ENCODE measurements at regions not wholly inside any gene's neighbourhood (a gene's known extent, or its start where the extent isn't known, plus 50 kb on each side); places are given as distances from the start of the nearest gene placed in this dataset.

DNA sequence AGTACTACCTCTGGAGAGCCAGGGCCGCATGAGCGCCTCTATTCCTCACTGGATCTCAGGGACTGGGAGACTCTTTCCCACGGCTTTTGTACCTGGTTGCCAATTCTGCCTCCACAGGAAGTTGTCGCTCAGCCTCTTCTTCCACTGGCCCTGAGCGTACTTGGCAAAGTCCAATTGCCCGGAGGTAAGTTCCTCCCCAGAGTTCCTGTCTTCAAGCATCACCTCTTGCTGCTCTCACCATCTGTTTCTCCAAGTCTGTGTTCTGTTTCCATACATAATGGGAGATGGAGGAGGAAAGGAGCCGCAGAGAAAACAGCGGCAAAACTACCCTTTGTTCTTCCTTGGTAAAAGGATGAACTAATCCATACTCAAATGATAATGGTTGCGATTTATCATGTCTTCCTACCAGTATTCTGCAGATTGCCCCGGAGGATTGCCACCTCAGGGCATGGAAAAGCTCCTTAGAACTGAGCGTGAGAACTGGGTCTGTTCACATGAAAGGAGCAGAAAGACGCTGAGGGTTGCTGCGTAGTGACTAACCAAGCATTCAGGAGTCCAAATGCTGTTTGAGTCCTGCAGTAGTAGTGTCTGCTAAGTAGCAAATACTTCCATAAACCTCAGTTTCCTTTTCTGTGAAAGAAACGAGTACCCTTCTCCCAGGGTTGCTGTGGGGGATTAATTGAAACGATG is 170.2 kb upstream of the GLI3 start:
- TF ChIP-seq, protein P1, sequence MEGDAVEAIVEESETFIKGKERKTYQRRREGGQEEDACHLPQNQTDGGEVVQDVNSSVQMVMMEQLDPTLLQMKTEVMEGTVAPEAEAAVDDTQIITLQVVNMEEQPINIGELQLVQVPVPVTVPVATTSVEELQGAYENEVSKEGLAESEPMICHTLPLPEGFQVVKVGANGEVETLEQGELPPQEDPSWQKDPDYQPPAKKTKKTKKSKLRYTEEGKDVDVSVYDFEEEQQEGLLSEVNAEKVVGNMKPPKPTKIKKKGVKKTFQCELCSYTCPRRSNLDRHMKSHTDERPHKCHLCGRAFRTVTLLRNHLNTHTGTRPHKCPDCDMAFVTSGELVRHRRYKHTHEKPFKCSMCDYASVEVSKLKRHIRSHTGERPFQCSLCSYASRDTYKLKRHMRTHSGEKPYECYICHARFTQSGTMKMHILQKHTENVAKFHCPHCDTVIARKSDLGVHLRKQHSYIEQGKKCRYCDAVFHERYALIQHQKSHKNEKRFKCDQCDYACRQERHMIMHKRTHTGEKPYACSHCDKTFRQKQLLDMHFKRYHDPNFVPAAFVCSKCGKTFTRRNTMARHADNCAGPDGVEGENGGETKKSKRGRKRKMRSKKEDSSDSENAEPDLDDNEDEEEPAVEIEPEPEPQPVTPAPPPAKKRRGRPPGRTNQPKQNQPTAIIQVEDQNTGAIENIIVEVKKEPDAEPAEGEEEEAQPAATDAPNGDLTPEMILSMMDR (IDR thresholded peaks at IDR 0.05), result no peak
- TF ChIP-seq TCF7L2 (IDR thresholded peaks at IDR 0.05; ENCODE audit: low read depth, low read length) (no peak), SIN3A (IDR thresholded peaks at IDR 0.05; ENCODE audit: borderline replicate concordance, insufficient read depth, low read depth, low read length) (no peak), POLR2AphosphoS5 (IDR thresholded peaks at IDR 0.05; ENCODE audit: low read depth, low read length) (no peak)
- TF ChIP-seq, protein P2, sequence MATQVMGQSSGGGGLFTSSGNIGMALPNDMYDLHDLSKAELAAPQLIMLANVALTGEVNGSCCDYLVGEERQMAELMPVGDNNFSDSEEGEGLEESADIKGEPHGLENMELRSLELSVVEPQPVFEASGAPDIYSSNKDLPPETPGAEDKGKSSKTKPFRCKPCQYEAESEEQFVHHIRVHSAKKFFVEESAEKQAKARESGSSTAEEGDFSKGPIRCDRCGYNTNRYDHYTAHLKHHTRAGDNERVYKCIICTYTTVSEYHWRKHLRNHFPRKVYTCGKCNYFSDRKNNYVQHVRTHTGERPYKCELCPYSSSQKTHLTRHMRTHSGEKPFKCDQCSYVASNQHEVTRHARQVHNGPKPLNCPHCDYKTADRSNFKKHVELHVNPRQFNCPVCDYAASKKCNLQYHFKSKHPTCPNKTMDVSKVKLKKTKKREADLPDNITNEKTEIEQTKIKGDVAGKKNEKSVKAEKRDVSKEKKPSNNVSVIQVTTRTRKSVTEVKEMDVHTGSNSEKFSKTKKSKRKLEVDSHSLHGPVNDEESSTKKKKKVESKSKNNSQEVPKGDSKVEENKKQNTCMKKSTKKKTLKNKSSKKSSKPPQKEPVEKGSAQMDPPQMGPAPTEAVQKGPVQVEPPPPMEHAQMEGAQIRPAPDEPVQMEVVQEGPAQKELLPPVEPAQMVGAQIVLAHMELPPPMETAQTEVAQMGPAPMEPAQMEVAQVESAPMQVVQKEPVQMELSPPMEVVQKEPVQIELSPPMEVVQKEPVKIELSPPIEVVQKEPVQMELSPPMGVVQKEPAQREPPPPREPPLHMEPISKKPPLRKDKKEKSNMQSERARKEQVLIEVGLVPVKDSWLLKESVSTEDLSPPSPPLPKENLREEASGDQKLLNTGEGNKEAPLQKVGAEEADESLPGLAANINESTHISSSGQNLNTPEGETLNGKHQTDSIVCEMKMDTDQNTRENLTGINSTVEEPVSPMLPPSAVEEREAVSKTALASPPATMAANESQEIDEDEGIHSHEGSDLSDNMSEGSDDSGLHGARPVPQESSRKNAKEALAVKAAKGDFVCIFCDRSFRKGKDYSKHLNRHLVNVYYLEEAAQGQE (IDR thresholded peaks at IDR 0.05; ENCODE audit: insufficient read depth in 1 of 2, low read depth in 2 of 2, low read length in 1 of 2), result no peak
- POLR2A ChIA-PET, result no interaction called here

DNA sequence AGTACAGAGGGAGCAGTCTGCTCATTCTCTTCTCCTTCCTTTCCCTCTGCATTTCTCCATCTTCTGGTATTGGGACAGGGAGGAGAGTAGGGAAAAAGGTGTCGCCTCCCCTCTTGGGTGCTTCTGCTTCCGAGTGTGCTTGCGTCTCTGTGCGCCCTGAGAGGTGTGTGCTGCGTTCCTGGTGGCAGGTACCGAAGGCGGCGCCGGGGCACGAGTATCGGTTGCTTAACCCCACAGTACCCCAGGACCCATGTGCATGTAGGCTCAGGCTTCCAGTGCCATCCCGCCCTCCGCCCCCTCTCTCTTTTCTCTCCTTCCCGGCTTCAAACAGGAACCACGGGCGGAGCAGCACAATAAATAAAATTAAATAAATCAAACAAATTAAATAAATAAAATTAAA is 169.3 kb upstream of the GLI3 start:
- intact Hi-C loops (cut with micrococcal nuclease; ENCODE audit: unreplicated experiment), result no loop called here
- no peak overlapping the region for H3K27ac ChIP-seq (ENCODE audit: low read length)
- BruUV-seq (replicated peaks), result no TSS peak
- ChIA-PET POLR2A (no interaction called here), CTCF (no interaction called here)
- H3K27me3 ChIP-seq (ENCODE audit: control insufficient read depth, insufficient read depth, low read length), result no peaks in the 10 kb centered on the region
- H3K9me3 ChIP-seq (ENCODE audit: control insufficient read depth, insufficient read depth, low read depth, low read length), result no peaks in the 10 kb centered on the region
- in situ Hi-C loops (cut with HindIII; ENCODE audit: low pct_unique_long_range_greater_than_20kb, low sequenced_read_pairs), result no loop called here
- no peak overlapping the region for H3K4me3 ChIP-seq (ENCODE audit: low read depth in 2 of 2, low read length in 2 of 2)
- H3K36me3 ChIP-seq (ENCODE audit: control insufficient read depth, insufficient read depth, low read length), result no peaks in the 10 kb centered on the region
- no peaks in the 10 kb centered on the region for H3K4me1 ChIP-seq (ENCODE audit: control insufficient read depth, insufficient read depth, low read length)
- ATAC-seq (no peak), DNase-seq (ENCODE audit: low read depth, low spot score) (no peak)
- TF ChIP-seq SIN3A (IDR thresholded peaks at IDR 0.05; ENCODE audit: borderline replicate concordance, insufficient read depth, low read depth, low read length) (no peak), POLR2AphosphoS5 (IDR thresholded peaks at IDR 0.05; ENCODE audit: low read depth, low read length) (no peak), TCF7L2 (IDR thresholded peaks at IDR 0.05; ENCODE audit: low read depth, low read length) (no peak)
- TF ChIP-seq, protein P1 (IDR thresholded peaks at IDR 0.05), result no peak
- TF ChIP-seq, protein P2 (IDR thresholded peaks at IDR 0.05; ENCODE audit: insufficient read depth in 1 of 2, low read depth in 2 of 2, low read length in 1 of 2), result no peak

More for the DNA sequence above, 170.2 kb upstream of the GLI3 start:
- intact Hi-C loops (cut with micrococcal nuclease; ENCODE audit: unreplicated experiment), result no loop called here
- in situ Hi-C loops (cut with HindIII; ENCODE audit: low pct_unique_long_range_greater_than_20kb, low sequenced_read_pairs), result no loop called here
- ATAC-seq, result no peak
- H3K9me3 ChIP-seq (ENCODE audit: control insufficient read depth, insufficient read depth, low read depth, low read length), result no peaks in the 10 kb centered on the region
- CTCF ChIA-PET, result no interaction called here
- H3K4me1 ChIP-seq (ENCODE audit: control insufficient read depth, insufficient read depth, low read length), result no peaks in the 10 kb centered on the region
- no peaks in the 10 kb centered on the region for H3K27me3 ChIP-seq (ENCODE audit: control insufficient read depth, insufficient read depth, low read length)
- no peaks in the 10 kb centered on the region for H3K36me3 ChIP-seq (ENCODE audit: control insufficient read depth, insufficient read depth, low read length)
- no peak overlapping the region for H3K4me3 ChIP-seq (ENCODE audit: low read depth in 2 of 2, low read length in 2 of 2)
- DNase-seq (ENCODE audit: low read depth, low spot score), result no peak
- no TSS peak for BruUV-seq (replicated peaks)
- no peak overlapping the region for H3K27ac ChIP-seq (ENCODE audit: low read length)
